Mesendoderm (in vitro differentiated cells): ENCODE measurements at regions not wholly inside any gene's neighbourhood (a gene's known extent, or its start where the extent isn't known, plus 50 kb on each side); places are given as distances from the start of the nearest gene placed in this dataset.
"Not testable (repeated sequence)": the region's sequence is repeated elsewhere in the genome, so short reads cannot be mapped to it uniquely, and the experiment has no call there.

Experiments used
- DNase-seq: peaks from one replicate; pipeline ENCODE4 v3.0.0; 2013
- H2AK5ac ChIP-seq: 2 replicates; pipeline ENCODE4 v1.6.1; 2013; ENCODE audit warnings: low read length, inconsistent platforms
- H2BK120ac ChIP-seq: 2 replicates; pipeline ENCODE4 v1.6.1; 2013; ENCODE audit warnings: low read depth, mild to moderate bottlenecking, low read length, moderate library complexity, mixed read lengths
- H2BK15ac ChIP-seq: replicated peaks from 2 replicates; pipeline ENCODE4 v1.6.1; 2013; ENCODE audit warnings: low read depth, mild to moderate bottlenecking, moderate library complexity
- H2BK5ac ChIP-seq: 2 replicates; pipeline ENCODE4 v1.6.1; 2013; ENCODE audit warnings: low read length, inconsistent platforms
- H3K18ac ChIP-seq: 2 replicates; pipeline ENCODE4 v1.6.1; 2013; ENCODE audit warnings: mild to moderate bottlenecking, low read length, mixed read lengths
- H3K23ac ChIP-seq: one replicate; pipeline ENCODE4 v1.6.1; 2013; ENCODE audit warnings: low read length
- H3K27ac ChIP-seq: 2 replicates; pipeline ENCODE4 v1.5.1; 2013; ENCODE audit warnings: low read depth, mild to moderate bottlenecking, inconsistent platforms, low read length, moderate library complexity
- H3K27me3 ChIP-seq: 2 replicates; pipeline ENCODE4 v1.6.1; 2013; ENCODE audit warnings: low read length, control low read depth, mild to moderate bottlenecking, inconsistent platforms; ENCODE audit not compliant: insufficient read depth, poor library complexity
- H3K36me3 ChIP-seq: 2 replicates; pipeline ENCODE4 v1.6.1; 2013; ENCODE audit warnings: low read length, inconsistent platforms; ENCODE audit not compliant: control insufficient read depth, insufficient read depth
- H3K4ac ChIP-seq: one replicate; pipeline ENCODE4 v1.6.1; 2013; ENCODE audit warnings: low read depth, mild to moderate bottlenecking, low read length, moderate library complexity
- H3K4me1 ChIP-seq: 2 replicates; pipeline ENCODE4 v1.6.1; 2013; ENCODE audit warnings: low read depth, low read length, inconsistent platforms; ENCODE audit not compliant: control insufficient read depth
- H3K4me2 ChIP-seq: 2 replicates; pipeline ENCODE4 v1.6.1; 2013; ENCODE audit warnings: low read length
- H3K4me3 ChIP-seq: 2 replicates; pipeline ENCODE4 v1.5.1; 2013; ENCODE audit warnings: mild to moderate bottlenecking, low read length
- H3K56ac ChIP-seq: one replicate; pipeline ENCODE4 v1.6.1; 2013; ENCODE audit warnings: low read length
- H3K79me1 ChIP-seq: 2 replicates; pipeline ENCODE4 v1.6.1; 2013; ENCODE audit warnings: low read length, inconsistent platforms
- H3K79me2 ChIP-seq: 2 replicates; pipeline ENCODE4 v1.6.1; 2013; ENCODE audit warnings: mild to moderate bottlenecking, low read length; ENCODE audit not compliant: control insufficient read depth, insufficient read depth
- H3K9ac ChIP-seq: 2 replicates; pipeline ENCODE4 v1.6.1; 2013; ENCODE audit warnings: low read length, inconsistent platforms
- H4K5ac ChIP-seq: one replicate; pipeline ENCODE4 v1.6.1; 2013; ENCODE audit warnings: low read length
- H4K8ac ChIP-seq: one replicate; pipeline ENCODE4 v1.6.1; 2013; ENCODE audit warnings: low read depth, mild to moderate bottlenecking, control low read depth, low read length, moderate library complexity
- WGBS: extraction: QIAGEN DNeasy Blood & Tissue Kit; methylation state at CpG from one replicate; pipeline ENCODE4 v1.1.7; 2013; ENCODE audit warnings: low lambda C conversion rate, missing lambda C conversion rate; ENCODE audit not compliant: insufficient coverage; ENCODE audit errors: extremely low coverage; 5-methylcytosine and 5-hydroxymethylcytosine counted together

DNA sequence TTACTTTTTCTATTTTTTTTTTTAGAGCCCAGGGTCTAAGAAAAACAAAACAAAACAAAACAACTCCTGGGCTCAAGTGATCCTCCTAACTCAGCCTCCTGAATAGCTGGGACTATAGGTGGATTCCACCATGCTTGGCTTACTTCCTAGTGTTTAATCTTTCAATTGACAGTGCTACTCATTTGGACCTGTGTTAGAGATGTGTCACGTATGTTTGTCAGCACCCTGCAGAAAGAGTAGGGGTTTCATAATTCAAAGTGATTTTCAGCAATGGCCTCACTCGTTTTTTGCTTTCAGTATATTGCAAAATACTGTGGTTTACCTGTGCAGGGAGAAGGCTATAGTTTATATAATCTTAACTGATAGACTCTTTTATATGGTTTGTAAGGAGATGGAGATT lies 71.6 kb upstream of the TEX13D start:
- H2BK15ac ChIP-seq, result no peak overlapping the region
- no peak overlapping the region for H4K5ac ChIP-seq
- no peak overlapping the region for H2AK5ac ChIP-seq
- H3K4ac ChIP-seq, result no peak overlapping the region
- no peak overlapping the region for H4K8ac ChIP-seq
- no peak overlapping the region for H3K18ac ChIP-seq
- no peaks in the 10 kb centered on the region for H3K79me1 ChIP-seq
- no peaks in the 10 kb centered on the region for H3K4me1 ChIP-seq
- no peak for DNase-seq
- no peak overlapping the region for H2BK120ac ChIP-seq
- no peak overlapping the region for H3K9ac ChIP-seq
- H2BK5ac ChIP-seq, result no peak overlapping the region
- no peak overlapping the region for H3K23ac ChIP-seq
- no peak overlapping the region for H3K4me3 ChIP-seq
- no peak overlapping the region for H3K27ac ChIP-seq
- no peaks in the 10 kb centered on the region for H3K27me3 ChIP-seq
- no peaks in the 10 kb centered on the region for H3K36me3 ChIP-seq
- H3K4me2 ChIP-seq, result no peak overlapping the region
- no peaks in the 10 kb centered on the region for H3K79me2 ChIP-seq
- H3K56ac ChIP-seq, result no peak overlapping the region
- WGBS, result no CpG with 5 or more reads among the region's 2 CpGs

DNA sequence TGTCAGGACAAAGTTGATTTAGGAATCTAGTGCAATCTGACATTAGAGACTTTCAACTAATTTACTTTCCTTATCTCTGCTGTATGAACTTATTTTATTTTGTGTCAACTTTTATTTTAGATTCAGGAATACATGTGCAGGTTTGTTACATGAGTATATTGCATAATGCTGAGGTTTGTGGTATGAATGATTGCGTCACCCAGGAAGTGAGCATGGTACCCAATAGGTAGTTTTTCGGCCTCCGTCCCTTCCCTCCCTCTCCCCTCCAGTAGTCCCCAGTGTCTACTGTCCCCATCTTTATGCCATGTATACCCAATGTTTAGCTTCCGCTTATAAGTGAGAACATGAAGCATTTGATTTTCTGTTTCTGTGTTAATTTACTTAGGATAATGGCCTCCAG lies 68.7 kb upstream of the TEX13D start:
- H4K8ac ChIP-seq, result no peak overlapping the region
- no peak overlapping the region for H2BK5ac ChIP-seq
- no peak overlapping the region for H3K18ac ChIP-seq
- H3K23ac ChIP-seq, result no peak overlapping the region
- no peak overlapping the region for H3K4me3 ChIP-seq
- no peak overlapping the region for H2BK15ac ChIP-seq
- H2BK120ac ChIP-seq, result no peak overlapping the region
- no peak overlapping the region for H3K27ac ChIP-seq
- no peak for DNase-seq
- H3K4me2 ChIP-seq, result no peak overlapping the region
- H3K27me3 ChIP-seq, result no peaks in the 10 kb centered on the region
- no CpG with 5 or more reads among the region's 4 CpGs for WGBS
- H3K9ac ChIP-seq, result no peak overlapping the region
- no peak overlapping the region for H3K56ac ChIP-seq
- no peaks in the 10 kb centered on the region for H3K79me2 ChIP-seq
- no peaks in the 10 kb centered on the region for H3K36me3 ChIP-seq
- H4K5ac ChIP-seq, result no peak overlapping the region
- H2AK5ac ChIP-seq, result no peak overlapping the region
- H3K4me1 ChIP-seq, result no peaks in the 10 kb centered on the region
- no peaks in the 10 kb centered on the region for H3K79me1 ChIP-seq
- H3K4ac ChIP-seq, result no peak overlapping the region

DNA sequence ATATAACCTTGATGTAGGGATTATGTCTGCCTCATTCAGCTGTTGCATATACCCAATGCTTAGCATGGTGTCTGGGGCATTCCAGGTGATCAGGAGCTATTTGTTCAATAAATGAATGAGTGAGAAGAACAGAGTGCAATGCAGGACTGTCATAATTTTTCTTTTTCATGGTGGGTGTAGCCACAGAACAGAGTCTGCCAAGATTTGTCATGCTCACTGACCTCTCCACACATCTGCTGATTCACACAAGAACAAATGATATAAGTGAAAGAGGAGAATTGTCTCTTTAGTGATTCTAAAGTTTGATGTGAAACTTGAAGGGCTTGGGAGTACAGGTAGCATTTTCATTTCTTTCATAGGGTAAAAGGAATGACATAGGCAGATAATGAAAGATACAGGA lies 64.4 kb upstream of the TEX13D start:
- no peak overlapping the region for H2BK5ac ChIP-seq
- H2BK120ac ChIP-seq, result no peak overlapping the region

DNA sequence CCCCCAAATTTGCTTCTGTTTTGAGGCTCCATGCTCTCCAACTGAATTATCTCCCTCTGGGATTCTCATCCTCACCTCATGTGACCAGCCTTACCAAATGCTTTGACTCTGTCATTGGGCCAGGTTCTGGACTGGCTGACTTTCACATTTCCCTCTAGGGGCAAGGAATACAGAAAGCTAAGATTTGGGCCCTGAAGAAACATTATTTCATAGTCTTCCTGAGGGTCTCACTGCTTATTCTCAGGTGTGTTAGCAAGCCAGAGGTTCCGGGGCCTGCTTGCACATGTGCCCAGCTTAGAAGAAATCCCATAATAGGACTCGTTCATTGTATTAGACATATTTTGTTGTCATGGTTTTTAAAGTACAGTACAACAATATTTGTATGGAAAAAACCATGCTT lies 62.6 kb upstream of the TEX13D start:
- no peak for DNase-seq
- H3K56ac ChIP-seq, result no peak overlapping the region
- H3K4ac ChIP-seq, result no peak overlapping the region

More for the DNA sequence above, 64.4 kb upstream of the TEX13D start:
- Histone ChIP-seq H4K8ac (no peak overlapping the region), H3K4me1 (no peaks in the 10 kb centered on the region), H3K23ac (no peak overlapping the region), H3K79me2 (no peaks in the 10 kb centered on the region), H3K4me2 (no peak overlapping the region), H3K18ac (no peak overlapping the region), H3K4me3 (no peak overlapping the region), H3K27me3 (no peaks in the 10 kb centered on the region), H3K27ac (no peak overlapping the region), H3K9ac (no peak overlapping the region), H2BK15ac (no peak overlapping the region), H2AK5ac (no peak overlapping the region), H3K79me1 (no peaks in the 10 kb centered on the region), H3K36me3 (no peaks in the 10 kb centered on the region), H3K4ac (no peak overlapping the region), H4K5ac (no peak overlapping the region), H3K56ac (no peak overlapping the region)
- DNase-seq, result no peak

DNA sequence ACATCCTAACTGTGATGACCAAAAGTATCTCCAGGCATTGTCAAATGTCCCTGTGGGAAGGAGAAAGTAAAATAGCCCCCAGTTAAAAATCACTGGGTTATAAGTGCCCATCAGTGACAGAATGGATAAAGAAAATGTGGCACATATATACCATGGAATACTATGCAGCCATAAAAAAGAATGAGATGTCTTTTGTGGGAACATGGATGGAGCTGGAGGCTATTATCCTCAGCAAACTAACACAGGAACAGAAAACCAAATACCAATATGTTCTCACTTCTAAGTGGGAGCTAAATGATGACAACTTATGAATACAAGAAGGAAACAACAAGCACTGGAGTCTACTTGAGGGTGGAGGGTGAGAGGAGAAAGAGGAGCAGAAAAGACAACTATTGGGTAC lies 60.9 kb upstream of the TEX13D start:
- not testable (repeated sequence) for H3K18ac ChIP-seq, H4K8ac ChIP-seq, H2BK120ac ChIP-seq, H3K36me3 ChIP-seq, H3K56ac ChIP-seq, H3K9ac ChIP-seq, H3K79me1 ChIP-seq, H4K5ac ChIP-seq, H3K4me1 ChIP-seq, H3K4me3 ChIP-seq, H2AK5ac ChIP-seq, H2BK15ac ChIP-seq, H3K4ac ChIP-seq, DNase-seq, H3K27me3 ChIP-seq, H3K23ac ChIP-seq, H3K4me2 ChIP-seq, H3K27ac ChIP-seq, H2BK5ac ChIP-seq, H3K79me2 ChIP-seq

More for the DNA sequence above, 62.6 kb upstream of the TEX13D start:
- H3K27me3 ChIP-seq, result no peaks in the 10 kb centered on the region
- H3K79me1 ChIP-seq, result no peaks in the 10 kb centered on the region
- no peak overlapping the region for H3K18ac ChIP-seq
- no peak overlapping the region for H3K23ac ChIP-seq
- H3K4me1 ChIP-seq, result no peaks in the 10 kb centered on the region
- H2AK5ac ChIP-seq, result no peak overlapping the region
- H4K5ac ChIP-seq, result no peak overlapping the region
- no peak overlapping the region for H4K8ac ChIP-seq
- H2BK5ac ChIP-seq, result no peak overlapping the region
- no peak overlapping the region for H2BK120ac ChIP-seq
- no CpG with 5 or more reads among the region's 2 CpGs for WGBS
- no peak overlapping the region for H3K4me2 ChIP-seq
- H2BK15ac ChIP-seq, result no peak overlapping the region
- no peak overlapping the region for H3K4me3 ChIP-seq
- no peaks in the 10 kb centered on the region for H3K36me3 ChIP-seq
- no peak overlapping the region for H3K27ac ChIP-seq
- no peak overlapping the region for H3K9ac ChIP-seq
- no peaks in the 10 kb centered on the region for H3K79me2 ChIP-seq

DNA sequence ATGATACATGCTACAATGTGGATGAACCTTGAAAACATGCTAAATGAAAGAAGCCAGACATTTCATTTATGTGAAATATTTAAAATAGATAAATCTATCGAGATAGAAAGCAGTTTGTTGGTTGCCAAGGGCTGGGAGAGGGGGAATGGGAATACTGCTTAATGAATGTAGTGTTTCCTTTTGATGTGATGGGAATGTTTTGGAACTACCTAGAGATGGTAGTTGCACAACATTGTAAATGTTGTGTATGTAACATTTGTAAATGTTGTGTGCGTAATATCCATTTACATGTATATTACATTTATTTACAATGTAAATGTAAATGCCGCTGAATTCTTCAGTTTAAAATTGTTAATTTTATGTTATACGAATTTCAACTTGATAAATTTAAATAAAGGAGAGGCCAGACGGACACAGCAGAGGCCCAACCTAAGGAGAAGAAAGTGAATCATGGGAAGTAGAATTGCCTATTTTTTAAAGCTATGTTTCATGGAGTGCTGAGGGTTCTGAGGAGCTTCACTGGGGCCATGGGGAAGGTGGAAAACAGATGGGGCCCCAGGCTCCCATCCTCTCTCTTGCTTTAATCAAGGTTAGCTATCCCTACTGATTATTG lies 60.0 kb upstream of the TEX13D start:
- H3K79me1 ChIP-seq, result no peaks in the 10 kb centered on the region
- no CpG with 5 or more reads among the region's 5 CpGs for WGBS
- no peaks in the 10 kb centered on the region for H3K27me3 ChIP-seq

More for the DNA sequence above, 60.0 kb upstream of the TEX13D start:
- no peak overlapping the region for H4K5ac ChIP-seq
- no peaks in the 10 kb centered on the region for H3K4me1 ChIP-seq
- H3K18ac ChIP-seq, result no peak overlapping the region
- no peak overlapping the region for H3K4ac ChIP-seq
- no peak overlapping the region for H2BK5ac ChIP-seq
- H3K79me2 ChIP-seq, result no peaks in the 10 kb centered on the region
- H3K9ac ChIP-seq, result no peak overlapping the region
- DNase-seq, result no peak
- H3K23ac ChIP-seq, result no peak overlapping the region
- no peak overlapping the region for H2AK5ac ChIP-seq
- no peak overlapping the region for H3K4me2 ChIP-seq
- H3K27ac ChIP-seq, result no peak overlapping the region
- no peak overlapping the region for H3K56ac ChIP-seq
- H4K8ac ChIP-seq, result no peak overlapping the region
- no peak overlapping the region for H2BK120ac ChIP-seq
- H3K4me3 ChIP-seq, result no peak overlapping the region
- no peaks in the 10 kb centered on the region for H3K36me3 ChIP-seq
- no peak overlapping the region for H2BK15ac ChIP-seq
